ENCODE measurements at regions not wholly inside any gene's neighbourhood (a gene's known extent, or its start where the extent isn't known, plus 50 kb on each side); places are given as distances from the start of the nearest gene placed in this dataset.

DNA sequence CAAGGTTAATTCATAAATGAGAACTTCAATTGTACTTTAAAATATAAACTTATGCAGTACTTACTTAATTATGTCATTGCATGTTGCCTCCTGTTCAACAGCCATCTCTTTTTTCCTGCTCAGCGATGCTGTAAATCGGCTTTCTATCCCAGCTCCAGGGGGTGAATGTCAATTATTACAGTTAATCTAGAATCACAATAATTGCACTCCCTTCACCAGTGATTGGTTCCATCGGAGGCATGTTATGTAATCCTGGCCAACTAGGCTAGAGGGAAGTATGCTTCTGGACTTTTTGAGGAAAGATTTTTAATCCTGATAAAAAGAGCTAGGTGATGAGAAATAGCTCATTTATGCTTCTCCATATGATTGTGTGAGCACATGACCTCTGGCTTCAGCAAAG, 53.8 kb upstream of the SGIP1 start:
- TF ChIP-seq, protein P1, sequence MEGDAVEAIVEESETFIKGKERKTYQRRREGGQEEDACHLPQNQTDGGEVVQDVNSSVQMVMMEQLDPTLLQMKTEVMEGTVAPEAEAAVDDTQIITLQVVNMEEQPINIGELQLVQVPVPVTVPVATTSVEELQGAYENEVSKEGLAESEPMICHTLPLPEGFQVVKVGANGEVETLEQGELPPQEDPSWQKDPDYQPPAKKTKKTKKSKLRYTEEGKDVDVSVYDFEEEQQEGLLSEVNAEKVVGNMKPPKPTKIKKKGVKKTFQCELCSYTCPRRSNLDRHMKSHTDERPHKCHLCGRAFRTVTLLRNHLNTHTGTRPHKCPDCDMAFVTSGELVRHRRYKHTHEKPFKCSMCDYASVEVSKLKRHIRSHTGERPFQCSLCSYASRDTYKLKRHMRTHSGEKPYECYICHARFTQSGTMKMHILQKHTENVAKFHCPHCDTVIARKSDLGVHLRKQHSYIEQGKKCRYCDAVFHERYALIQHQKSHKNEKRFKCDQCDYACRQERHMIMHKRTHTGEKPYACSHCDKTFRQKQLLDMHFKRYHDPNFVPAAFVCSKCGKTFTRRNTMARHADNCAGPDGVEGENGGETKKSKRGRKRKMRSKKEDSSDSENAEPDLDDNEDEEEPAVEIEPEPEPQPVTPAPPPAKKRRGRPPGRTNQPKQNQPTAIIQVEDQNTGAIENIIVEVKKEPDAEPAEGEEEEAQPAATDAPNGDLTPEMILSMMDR (IDR thresholded peaks at IDR 0.05) = no peak
- no peak for TF ChIP-seq POLR2A (IDR thresholded peaks at IDR 0.05)
